ENCODE measurements at regions not wholly inside any gene's neighbourhood (a gene's known extent, or its start where the extent isn't known, plus 50 kb on each side); places are given as distances from the start of the nearest gene placed in this dataset.

- TF ChIP-seq CTCF (IDR thresholded peaks at IDR 0.05) (no peak), ZFX (IDR thresholded peaks at IDR 0.05; ENCODE audit: borderline replicate concordance) (no peak)
Measured at GRCh38 chr5:93300945-93301344, 280.1 kb downstream of the NR2F1-AS1 start.
